MV-4-11 (cell line): ENCODE measurements at regions not wholly inside any gene's neighbourhood (a gene's known extent, or its start where the extent isn't known, plus 50 kb on each side); places are given as distances from the start of the nearest gene placed in this dataset.
"Not testable (repeated sequence)": the region's sequence is repeated elsewhere in the genome, so short reads cannot be mapped to it uniquely, and the experiment has no call there.

ENCODE experiments used
- DNase-seq: peaks from one replicate; lab custom pipeline; 2025; lab: John Stamatoyannopoulos, UW

GRCh38 chrY:3491423-3491822, 87.4 kb upstream of the TGIF2LY start:
- DNase-seq: not testable (repeated sequence)

GRCh38 chrY:3494539-3494938, 84.3 kb upstream of the TGIF2LY start:
- not testable (repeated sequence) for DNase-seq

DNA sequence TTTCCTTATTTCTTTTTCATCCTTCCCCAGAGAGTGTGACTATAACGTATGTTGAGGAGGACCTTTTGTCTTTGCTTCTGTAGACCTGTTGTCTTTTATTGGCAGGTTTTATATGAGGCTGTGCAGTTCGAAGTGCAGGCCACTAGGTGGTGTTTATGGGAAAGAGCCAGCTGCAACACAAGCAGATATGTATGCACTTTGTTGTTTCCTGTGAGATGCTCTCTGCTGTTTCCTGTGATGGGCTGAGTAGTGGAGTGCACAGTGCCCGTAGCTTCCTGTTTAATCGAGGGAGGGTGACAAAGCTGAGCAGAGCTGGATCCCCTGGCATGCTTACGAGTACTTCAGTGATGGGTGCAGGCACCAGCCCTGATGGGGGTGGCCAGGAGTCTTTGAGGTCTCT, 51.8 kb upstream of the TGIF2LY start:
- DNase-seq: peak; percentile 1
